Astrocyte of the cerebellum (primary cell): ENCODE measurements at regions not wholly inside any gene's neighbourhood (a gene's known extent, or its start where the extent isn't known, plus 50 kb on each side); places are given as distances from the start of the nearest gene placed in this dataset.

Experiments used
- DNase-seq: peaks from one replicate; pipeline ENCODE4 v3.0.0-alpha.2; 2011; ENCODE audit warnings: low read depth
- H3K4me3 ChIP-seq: 2 replicates; pipeline ENCODE4 v1.5.1; 2011; ENCODE audit warnings: mild to moderate bottlenecking, low read depth, low read length, moderate library complexity
- in situ Hi-C: cut with HindIII; loops from 2 replicates; pipeline ENCODE4 v1.10.0; 2017; ENCODE audit warnings: low sequenced_read_pairs
- TF ChIP-seq, protein P1 (sequence below): IDR thresholded peaks from 2 replicates; pipeline ENCODE4 v1.5.1; 2012; ENCODE audit warnings: low read length, low read depth, moderate library complexity, mild to moderate bottlenecking; ENCODE audit errors: missing control alignments

DNA sequence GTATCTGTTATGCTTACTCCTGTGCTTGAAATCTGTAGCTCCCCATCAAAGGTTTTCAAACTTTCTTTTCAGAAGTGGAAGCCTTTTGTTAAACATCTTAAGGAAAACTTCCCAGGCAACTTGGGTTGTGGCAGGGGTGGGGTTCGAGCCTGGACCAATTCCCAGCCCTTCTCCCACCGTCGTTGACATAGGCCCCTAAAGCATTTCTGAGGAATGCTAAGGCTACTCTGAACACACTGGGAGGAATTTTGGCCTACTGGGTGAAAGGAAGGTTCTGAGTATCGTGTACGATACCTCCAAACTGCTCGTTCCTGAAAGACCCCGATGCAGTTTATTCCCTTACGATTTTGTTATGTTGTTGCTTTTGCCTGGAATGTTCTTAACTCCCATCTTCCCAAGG, 56.1 kb upstream of the PMFBP1 start:
- no peak for DNase-seq
- in situ Hi-C loops = no loop called here
- H3K4me3 ChIP-seq = no peak overlapping the region
- TF ChIP-seq, protein P1, sequence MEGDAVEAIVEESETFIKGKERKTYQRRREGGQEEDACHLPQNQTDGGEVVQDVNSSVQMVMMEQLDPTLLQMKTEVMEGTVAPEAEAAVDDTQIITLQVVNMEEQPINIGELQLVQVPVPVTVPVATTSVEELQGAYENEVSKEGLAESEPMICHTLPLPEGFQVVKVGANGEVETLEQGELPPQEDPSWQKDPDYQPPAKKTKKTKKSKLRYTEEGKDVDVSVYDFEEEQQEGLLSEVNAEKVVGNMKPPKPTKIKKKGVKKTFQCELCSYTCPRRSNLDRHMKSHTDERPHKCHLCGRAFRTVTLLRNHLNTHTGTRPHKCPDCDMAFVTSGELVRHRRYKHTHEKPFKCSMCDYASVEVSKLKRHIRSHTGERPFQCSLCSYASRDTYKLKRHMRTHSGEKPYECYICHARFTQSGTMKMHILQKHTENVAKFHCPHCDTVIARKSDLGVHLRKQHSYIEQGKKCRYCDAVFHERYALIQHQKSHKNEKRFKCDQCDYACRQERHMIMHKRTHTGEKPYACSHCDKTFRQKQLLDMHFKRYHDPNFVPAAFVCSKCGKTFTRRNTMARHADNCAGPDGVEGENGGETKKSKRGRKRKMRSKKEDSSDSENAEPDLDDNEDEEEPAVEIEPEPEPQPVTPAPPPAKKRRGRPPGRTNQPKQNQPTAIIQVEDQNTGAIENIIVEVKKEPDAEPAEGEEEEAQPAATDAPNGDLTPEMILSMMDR = no peak

DNA sequence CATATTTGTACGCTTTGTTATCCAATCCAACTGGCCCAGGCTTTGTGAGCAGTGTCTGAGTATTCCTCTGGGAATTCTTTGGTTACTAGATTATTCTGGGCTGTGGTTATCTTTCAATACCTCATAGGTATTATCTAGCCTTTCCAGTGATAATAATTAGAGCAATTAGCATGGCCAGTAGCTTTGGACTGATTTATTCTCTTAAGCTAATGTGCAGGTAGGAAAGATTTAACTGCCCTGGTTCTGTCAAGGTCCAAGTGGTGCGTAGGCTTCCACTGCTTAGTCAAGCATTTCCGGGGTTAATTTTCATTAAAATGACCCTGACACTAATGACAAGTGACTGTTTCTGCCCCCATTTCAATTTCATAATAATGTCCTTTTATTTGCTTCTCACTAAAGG, 54.2 kb upstream of the PMFBP1 start:
- in situ Hi-C loops = no loop called here
- DNase-seq = no peak
- H3K4me3 ChIP-seq = no peak overlapping the region
- TF ChIP-seq, protein P1 = no peak

DNA sequence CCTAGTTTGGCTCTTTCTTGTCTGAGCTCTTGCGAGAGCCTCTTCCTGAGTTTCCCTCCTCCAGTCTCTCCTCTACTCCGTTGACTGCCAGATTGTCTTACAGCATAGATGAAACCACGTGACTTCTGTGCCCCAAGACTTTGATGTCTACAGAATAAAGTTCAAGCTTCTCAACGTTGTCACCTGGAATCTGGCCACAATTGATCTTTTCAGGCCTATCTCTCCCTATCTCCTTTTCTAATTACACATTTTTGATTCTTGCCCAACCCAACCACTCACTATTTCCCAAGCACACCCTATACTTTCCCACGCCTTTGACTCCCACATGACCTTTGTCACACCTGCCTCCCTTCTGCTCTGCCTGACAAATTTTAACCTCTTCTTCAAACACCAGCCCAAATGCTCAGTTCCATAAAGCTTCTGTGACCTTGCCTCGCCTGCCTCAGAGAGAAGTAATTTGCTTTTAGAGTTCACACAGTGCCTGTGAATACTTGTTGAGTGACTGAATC, 52.4 kb upstream of the PMFBP1 start:
- DNase-seq = no peak
- in situ Hi-C loops = no loop called here
- H3K4me3 ChIP-seq = no peak overlapping the region
- TF ChIP-seq, protein P1 = no peak

DNA sequence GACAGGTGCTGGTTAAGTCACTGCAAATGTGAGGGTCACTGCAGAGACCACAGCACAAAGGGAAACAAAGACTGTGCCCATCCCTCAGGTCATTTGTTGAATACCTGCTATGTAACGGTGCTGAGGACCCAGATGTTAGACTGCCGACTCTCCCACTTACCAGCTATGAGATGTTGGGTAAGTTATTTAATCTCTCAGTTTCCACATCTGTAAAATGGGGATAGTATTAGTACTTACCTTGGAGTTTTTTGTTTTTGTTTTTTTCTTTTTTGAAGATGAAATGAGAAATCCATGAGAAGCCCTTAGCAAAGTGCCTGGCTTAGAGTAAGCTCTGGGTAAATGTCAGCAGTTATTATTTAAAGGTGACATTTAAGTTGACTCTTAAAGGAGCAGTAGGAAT, 50.5 kb upstream of the PMFBP1 start:
- TF ChIP-seq, protein P1 = no peak
- no peak for DNase-seq
- H3K4me3 ChIP-seq = no peak overlapping the region
- in situ Hi-C loops = no loop called here
